ENCODE measurements at regions not wholly inside any gene's neighbourhood (a gene's known extent, or its start where the extent isn't known, plus 50 kb on each side); places are given as distances from the start of the nearest gene placed in this dataset.
A peak's percentile ranks its signal among the peaks of the same experiment; 100 is the strongest.
"Not testable (repeated sequence)": the region's sequence is repeated elsewhere in the genome, so short reads cannot be mapped to it uniquely, and the experiment has no call there.

DNA sequence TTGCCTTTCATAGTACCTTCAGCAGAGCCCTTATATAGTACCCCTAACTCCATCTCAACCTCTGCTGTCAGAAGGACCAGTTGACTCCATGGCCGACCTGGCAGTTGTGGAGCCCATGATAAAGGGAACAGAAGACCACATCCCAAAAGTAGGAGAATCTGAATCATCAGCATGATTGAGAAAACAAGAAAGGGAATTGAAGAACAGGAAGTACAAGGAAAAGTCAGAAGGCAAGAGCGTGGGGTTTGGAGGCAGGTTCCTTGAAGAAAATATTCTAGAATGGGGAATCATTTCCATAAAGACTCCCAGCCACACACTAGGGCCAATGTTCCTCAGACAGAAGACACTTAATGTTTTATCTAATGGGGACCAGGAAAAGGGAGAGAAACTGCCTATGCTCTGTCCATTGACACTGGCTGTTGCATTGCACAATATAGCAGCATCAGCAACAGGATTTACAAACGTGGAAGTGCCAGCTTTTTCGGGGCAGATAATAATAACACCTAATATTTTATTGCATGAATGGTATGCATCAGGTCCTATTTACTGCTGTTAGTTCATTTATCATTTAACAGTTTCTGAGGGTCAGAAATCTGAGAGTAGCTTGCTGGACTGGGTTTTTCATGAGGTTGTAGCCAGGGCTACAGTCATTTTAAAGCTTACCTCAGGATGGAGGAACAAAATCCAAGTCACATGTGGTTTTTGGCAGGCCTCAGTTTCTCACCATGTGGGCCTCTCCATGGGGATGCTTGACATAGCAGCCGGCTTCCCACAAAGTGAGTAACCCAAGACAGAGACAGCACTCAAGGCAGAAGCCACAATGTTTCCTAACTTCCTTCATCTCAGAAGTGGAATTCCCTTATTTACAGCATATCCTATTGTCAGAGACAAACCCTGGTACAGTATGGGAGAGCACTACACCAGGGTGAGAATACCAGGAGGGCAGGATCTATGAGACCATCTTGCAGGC, 483.4 kb downstream of the PLPP3 start:
- DNase-seq, result peak; percentile 70

DNA sequence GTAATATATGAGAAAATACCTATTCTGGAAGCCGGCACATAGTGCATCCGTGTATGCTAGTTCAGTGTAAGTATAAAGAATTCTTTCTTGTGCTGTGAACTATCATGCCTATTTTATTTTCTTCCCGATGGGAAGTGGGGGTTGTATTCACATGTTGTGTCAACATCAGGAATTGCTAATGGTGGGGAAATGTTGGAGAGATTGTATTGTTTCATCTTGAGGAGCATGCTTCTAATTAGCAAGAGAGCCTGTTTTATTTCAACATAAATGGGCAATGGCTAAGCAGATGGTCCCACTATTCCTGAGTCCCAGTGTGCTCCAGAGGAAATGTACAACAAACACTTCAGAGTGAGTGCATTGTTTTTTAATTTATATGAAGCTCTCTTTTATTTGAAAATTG, 485.2 kb downstream of the PLPP3 start:
- no peak for DNase-seq

DNA sequence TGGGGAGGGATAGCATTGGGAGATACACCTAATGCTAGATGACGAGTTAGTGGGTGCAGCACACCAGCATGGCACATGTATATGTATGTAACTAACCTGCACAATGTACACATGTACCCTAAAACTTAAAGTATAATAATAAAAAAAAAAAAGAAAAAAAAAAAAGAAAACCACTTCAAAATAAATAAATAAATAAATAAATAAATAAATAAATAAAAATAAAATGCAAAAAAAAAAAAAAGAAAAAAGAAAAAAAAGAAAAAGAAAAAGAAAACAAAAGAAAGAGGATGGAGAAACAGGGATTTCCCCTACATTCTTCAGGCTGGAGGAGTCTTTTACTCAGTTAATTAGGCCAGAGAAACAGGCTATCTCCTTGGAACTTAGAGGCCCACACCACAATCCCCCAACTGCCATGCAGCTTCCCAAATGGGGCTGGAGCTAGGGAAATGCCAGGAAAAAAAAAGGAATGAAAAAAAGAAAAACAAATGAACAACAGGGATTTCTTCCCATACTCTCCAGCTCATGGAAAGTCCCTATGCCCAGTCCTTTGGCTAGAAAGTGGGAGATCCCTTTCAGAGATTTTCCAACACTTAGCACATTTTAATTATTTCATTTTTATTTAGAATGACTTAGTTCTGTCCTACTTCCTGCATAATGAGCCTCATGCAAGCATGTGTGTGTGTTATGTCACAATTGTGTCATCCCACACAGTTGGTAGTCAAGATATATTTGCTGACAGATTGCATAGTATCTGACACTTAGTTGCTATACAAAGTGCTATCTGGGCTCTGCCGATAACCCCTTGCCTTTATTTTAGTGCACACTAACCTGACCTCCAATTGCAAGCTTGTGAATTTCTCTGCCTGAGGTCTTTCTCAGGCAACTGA, 486.4 kb downstream of the PLPP3 start:
- no peak for DNase-seq

DNA sequence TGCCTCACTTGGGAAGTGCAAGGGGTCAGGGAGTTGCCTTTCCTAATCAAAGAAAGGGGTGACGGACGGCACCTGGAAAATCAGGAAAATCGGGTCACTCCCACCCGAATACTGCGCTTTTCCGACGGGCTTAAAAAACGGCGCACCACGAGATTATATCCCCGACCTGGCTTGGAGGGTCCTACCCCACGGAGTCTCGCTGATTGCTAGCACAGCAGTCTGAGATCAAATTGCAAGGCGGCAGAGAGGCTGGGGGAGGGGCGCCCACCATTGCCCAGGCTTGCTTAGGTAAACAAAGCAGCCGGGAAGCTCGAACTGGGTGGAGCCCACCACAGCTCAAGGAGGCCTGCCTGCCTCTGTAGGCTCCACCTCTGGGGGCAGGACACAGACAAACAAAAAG, 489.5 kb downstream of the PLPP3 start:
- not testable (repeated sequence) for DNase-seq

DNA sequence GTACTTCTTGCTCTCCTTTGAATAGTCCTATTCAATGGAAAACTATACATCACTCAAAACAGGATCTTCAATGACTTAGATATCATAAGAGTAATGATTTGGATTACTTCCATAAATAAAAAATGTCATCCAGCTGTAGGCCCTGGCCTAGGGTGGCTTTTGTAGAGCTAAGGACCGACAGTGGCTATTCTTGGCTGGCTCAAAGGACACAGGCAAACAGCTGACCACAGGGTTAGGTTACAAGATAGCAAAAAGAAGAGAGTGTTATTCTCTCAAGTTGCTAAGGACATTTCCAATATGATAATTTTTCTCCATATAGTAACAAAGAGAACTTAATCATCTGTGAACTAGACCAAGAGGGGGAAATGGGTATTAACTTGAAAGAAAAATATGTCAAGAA, 495.1 kb downstream of the PLPP3 start:
- DNase-seq, result no peak

DNA sequence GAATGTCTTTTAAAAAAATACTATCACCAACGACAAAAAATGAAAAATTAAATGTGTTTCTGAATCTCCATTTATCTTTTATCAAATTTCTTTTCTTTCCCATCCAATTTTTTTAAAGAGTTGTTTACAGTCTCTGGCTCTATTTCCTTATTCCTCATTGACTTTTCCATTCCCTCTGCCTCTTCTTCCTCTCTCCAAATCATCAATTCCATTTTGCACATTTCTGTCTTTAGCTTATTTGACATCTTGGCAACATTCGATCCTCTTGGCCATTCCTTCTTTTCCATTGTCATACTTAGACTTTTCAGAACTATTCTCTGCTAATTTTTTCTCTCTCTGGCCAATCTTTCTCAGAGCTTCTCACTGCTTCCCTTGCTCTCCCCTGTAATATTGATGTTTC, 497.6 kb downstream of the PLPP3 start:
- DNase-seq, result no peak

DNA sequence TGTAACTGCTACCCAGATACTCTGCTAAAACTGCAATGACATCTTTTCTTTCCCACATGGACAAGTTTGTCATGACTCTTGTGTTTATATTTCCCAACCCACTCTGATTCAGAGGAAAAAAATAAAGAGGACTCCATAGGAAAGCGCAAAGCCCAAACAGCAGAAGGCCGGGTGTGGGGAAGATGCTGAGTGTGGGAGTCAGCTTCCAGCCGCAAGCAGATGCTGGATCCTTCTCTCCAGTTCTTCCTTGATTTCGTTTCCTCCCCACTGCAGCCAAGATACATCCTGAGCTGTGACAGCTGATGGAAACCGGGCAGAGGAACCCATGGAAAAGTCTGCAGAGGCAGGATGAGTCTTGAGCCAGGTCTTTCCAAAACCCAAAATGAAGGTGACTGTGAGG, 498.2 kb downstream of the PLPP3 start:
- DNase-seq, result peak; percentile 79

DNA sequence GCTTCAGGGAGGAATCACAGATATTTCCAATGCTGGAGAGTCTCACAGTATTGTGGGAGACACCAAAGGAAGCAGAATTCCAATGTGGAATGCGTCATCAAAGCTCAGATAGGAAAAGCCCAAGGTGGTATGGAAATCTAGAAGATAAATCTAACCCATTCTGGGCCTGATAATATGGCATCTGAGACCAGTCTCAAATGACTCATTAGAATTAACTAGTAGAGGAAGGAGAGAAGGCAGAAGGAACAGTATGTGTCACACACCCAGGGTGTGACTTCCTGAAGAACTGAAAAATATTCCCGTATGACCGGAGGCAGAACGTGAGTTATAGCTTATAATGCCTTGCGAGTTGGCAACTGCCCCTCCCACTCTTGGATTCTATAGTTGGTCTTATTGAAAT, 499.2 kb downstream of the PLPP3 start:
- DNase-seq, result peak; percentile 78

DNA sequence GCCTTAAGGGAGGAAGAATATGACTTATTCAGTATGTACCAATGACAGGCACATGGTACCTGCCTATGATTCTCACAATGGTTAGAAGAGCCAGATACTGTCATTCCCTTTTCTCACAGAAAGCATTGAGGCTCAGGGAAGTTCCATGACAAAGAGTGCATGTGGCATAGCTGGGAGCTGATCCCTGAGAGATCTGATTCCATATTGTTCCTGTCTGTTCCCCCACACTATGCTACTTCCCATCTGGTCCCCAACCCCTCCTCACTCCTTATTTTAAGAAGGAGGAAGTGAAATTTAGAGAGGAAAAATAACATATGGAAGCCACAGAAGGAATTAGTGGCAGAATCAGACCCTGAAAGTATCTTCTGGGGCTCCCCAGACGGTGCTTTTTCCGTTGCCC, 500.0 kb downstream of the PLPP3 start:
- DNase-seq, result no peak

DNA sequence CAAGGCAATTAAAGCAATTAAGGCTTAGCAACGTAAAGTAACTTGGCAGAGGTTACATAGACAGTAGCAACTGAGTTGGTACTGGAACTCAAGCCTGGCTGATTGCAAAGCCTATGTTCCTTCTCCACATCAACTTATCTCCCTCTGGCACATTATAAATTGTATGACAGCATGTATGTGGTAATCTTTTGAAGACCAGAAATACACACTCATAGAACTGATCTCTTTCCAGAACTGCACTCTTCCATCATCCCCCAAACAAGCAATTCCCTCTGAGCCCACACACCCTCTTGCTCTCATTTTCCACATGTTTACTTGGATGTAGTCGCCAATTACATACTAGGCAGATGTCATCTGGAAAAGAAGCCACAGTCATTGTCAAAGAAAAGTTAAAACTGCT, 502.2 kb downstream of the PLPP3 start:
- no peak for DNase-seq

DNA sequence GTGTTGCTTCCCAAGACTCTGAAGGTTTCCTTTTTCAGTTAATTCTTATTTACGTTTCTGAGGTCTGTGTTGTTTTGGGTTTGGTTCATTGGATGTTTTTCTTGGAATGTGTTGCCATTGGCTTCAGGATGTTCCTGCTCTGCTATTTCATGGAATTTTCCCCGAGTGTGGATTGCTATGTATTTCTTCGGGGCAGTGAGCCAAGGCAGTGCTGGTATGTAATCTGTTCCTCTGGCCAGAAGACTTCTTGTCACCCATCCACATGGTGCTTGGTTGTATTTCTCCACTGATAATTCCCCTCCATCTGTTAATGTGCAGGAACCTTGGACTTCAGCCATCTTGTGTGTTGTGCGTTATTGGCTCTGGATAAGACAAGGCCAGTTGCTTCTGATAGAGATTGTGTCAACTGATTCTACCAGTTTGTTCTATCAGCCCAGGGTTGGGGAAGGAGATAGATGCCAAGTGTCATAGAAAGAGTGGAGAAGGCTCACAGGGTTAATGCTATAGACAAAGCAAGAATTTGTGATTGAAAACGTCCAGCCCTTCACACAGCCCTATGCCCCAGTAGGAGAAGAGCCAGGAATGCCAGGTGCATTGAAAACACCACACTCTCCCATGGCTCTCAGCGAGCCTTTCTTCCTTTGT, 505.2 kb downstream of the PLPP3 start:
- DNase-seq, result peak; percentile 80

DNA sequence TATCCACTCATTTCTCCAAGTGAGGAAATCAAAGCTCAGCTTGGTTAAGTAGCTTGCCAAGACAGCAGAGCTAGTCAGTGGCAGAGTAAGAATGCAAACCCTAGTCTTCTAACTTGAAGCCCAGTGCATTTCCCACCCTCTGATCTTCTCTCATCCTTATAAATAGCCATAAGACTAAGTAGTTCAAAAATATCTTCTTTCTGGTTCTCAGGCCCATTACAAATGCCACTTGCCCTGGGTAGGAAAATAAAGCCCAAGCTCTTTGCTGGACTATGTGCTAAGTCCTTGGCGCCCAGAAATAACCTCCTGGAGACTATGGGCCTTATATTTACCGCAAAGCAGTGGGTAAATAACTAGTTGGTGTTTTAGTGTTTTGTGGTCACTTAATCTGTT, 505.8 kb downstream of the PLPP3 start:
- no peak for DNase-seq

DNA sequence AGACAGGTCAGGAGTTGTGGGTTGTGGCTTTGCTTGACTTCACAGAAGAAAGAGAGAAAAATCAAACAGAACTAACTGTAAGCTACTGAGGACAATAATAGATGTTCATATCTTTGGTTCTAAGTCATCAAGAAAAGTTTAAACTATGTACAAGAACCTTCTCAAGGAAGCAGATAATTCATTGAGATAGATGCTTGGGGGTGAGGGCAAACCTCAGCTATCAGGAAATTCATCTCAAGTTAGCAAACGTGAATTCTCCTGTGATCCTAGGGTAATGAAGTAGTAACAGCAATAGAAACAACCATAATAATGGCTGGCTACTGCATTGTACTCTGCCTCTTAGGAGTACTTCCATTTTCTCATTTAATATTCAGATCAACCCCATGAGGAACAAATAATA, 506.2 kb downstream of the PLPP3 start:
- no peak for DNase-seq

DNA sequence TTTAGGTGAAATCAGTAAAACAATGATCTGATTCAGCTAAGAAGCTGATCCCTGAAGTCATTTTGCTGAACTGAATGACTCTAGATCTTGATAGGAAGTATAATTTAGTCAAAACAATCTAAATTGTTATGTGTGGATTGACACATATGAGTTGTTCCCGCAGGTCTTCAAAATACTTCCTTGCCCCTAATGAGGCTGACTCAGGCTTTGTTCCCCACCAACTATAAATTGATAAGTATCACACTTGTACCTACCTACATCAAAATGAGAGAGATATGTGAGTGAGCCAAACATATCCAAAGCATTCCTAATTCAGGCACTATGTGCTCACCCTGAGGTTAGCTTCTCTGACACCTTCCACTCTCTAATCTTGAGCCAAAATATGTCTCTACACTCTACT, 507.1 kb downstream of the PLPP3 start:
- no peak for DNase-seq

DNA sequence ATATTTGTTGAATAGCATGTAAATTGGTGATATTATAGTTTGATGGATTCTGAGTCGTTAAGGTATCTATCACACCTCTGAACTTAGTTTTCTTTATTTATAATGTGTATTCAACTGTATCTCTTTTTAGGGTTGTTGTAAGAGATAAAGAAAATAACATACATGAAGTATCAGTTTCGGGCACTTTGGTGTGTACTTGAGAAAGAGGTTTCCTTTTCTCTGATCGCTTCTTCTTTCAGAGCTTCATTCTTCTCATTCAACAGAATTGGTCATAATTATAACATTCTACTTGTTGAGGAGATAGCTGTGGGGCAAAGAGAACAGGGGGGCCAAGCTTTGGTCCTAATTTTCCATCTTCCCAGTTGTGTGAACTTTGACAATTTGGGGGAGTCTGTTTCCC, 508.0 kb downstream of the PLPP3 start:
- no peak for DNase-seq

DNA sequence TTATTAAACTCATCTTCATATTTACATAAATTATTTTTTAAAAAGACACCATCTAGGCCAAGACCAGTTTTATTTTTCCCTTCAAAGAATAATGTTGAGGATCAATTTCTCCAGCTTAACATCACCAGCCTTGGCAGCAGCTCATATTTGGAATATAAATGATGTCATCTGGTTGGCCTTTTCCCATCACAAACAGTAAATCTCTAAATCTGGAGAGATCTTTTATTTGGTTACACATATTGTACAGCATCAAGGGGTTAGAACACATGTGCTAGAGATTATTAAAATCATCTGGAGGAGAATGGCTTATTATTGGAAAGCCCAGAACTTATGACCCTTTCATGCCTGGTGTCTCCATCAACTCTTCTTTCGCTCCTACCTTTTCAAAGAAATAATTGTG, 508.8 kb downstream of the PLPP3 start:
- peak; percentile 70 for DNase-seq

DNA sequence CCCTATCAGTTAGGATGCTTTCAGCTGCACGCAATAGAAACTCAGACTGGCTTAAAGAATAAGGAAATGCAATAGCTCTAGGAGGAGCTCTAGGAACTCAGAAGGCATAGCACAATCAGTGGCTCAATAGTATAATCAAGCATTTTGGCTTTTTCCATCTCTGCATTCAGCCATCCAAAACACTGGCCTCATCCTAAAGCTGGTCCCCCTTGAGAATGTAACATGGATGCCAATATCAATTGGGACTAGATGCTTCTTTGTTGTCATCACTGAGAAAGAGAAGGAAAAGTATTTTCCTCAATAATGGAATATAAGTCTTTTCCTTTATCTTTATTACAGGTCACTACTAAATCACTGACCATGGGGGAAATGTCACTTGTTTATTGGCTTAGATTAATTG, 509.5 kb downstream of the PLPP3 start:
- DNase-seq, result no peak

DNA sequence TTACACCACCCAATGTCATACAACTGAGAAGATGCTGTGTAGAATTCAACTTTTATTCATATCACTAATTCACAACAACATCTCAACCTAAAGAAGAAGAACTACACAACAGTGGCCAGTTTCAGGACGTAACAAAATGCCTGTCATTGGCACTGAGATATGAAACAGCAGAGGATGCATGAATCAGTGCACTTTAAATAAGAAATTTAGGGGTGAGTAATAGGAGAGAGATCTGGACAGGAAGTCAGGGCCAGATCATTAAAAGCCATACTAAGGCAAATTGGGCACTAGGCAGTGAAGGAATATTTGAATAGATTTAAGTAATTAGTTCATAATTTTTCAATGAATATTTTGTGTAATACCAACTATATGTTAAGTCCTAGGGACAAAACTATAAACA, 510.5 kb downstream of the PLPP3 start:
- DNase-seq, result peak; percentile 79

DNA sequence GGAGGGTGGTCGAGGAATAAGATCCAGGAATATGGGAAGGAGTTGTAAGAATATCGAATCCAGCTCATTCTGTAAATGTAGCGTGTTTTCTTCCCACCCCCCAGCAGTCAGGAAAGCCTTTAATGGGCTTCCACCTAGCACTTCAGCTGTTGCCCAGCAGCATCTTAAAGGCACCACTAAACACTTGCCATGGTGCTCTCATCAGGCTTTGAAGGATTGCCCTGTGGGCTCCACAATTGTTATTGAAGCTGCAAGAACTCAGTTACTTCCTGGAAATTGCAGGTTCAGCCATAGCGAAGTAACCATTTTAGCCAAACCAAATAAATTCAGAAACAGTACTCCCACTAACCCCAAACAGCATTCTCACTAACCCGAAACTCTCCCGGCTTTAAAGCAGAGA, 511.2 kb downstream of the PLPP3 start:
- no peak for DNase-seq

DNA sequence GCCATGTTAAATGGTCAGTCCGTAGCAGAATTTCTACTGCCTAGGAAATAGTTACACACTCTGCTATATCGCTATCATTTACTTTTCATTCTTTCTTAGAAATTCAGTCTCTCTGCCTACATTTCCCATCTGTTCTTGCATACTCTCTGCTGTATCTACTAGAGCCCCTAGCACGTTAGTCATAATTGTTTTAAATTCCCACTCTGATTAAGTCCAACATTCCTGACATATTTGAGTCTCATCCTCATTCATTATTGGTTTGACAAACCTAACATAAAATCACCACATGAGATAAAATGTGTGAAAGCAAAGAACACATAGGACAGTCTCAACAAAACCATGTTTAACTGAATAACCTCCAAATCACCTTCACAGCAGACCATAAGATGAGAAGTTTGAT, 513.6 kb downstream of the PLPP3 start:
- DNase-seq, result peak; percentile 86

DNA sequence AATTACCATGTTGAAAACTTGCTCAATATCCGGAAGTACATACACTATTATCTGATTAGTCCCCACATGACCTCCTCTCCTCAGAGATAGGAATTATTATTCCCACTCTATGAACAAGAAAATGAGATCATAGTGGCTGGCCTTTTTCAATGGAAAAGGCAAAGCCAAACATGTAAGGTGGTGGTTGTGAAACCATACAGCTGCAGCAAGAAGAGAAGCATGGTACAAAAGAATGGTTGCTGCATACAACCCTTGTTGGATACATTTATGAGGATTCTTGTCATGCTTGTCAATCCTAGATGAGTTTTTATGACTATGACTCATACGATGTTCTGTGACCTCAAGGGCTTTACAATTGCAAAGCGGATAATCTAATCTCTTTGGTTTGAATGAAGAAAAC, 514.7 kb downstream of the PLPP3 start:
- peak; percentile 90 for DNase-seq

DNA sequence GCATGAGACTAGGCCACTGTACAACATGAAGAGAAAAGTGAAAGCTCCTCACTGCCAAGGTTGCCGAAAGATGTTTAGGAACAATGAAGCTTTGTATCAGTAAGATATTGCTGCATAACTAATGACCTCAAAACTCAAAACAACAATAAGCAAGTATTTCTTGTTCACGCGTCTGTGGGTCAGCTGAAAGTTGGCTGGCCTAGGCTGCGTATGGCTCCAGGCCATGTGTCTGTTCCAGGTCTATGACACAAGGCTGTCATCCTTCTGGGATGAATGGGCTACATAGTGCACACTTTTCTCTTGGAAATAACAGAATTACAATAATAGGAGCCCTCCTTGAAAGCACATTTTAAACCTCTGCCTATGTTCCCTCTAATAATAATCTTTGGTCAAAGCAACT, 515.9 kb downstream of the PLPP3 start:
- DNase-seq, result no peak

DNA sequence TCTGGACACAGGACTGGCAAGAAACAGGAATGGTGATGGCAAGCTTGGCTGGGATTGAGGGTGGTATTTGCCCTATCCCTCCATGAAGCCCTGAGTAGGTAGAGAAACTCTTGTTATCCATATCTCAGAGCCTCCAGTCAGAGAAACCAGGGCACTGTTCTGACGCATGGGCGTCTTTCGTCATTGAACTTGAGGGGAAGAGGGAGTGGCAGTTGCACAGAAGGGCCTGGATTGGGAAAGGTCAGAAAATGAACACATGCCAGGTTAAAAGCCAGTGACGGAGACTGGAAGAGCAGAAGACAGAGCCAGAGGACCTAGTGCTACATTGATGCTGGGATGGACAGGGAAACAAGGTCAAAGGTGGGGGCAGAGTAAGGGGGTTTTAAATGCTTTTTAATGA, 516.7 kb downstream of the PLPP3 start:
- no peak for DNase-seq

DNA sequence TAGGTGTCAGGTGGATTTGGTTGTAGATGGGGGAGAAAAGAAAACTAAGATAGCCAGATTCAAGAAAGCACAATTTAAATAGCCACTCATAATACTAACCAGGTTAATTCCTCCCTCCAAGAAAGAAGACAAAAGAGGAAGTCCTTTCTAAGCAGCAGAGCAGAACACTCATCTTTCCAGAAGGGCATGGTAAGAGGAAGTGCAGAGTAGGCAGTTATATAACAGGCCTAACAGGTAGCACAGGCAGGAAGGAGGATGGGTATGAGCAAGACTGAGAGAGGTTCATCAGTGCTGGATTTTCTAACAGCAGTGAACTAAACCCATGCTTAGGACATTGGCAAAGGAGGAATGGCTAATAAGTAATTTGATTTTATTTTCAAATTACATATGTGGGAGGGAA, 517.5 kb downstream of the PLPP3 start:
- DNase-seq, result no peak
